H1 (cell line): ENCODE measurements at regions not wholly inside any gene's neighbourhood (a gene's known extent, or its start where the extent isn't known, plus 50 kb on each side); places are given as distances from the start of the nearest gene placed in this dataset.

Experiments
- BACH1 ChIP-seq: IDR thresholded peaks from 2 replicates; pipeline ENCODE4 v1.6.1; 2012; ENCODE audit warnings: low read length, improper control_type of control experiment
- FOSL1 ChIP-seq: IDR thresholded peaks from 2 replicates; pipeline ENCODE4 v1.6.1; 2011; ENCODE audit warnings: mild to moderate bottlenecking, low read depth, low read length, moderate library complexity; ENCODE audit not compliant: insufficient read depth
- NRF1 ChIP-seq: IDR thresholded peaks from 2 replicates; pipeline ENCODE4 v1.6.1; 2011; ENCODE audit warnings: mild to moderate bottlenecking, low read depth, low read length, improper control_type of control experiment
- SP4 ChIP-seq: IDR thresholded peaks from 2 replicates; pipeline ENCODE4 v1.6.1; 2012; ENCODE audit warnings: low read length, inconsistent platforms
- TAF1 ChIP-seq: IDR thresholded peaks from 2 replicates; pipeline ENCODE4 v1.6.1; 2011; ENCODE audit warnings: mild to moderate bottlenecking, low read depth, low read length
- TEAD4 ChIP-seq: IDR thresholded peaks from 2 replicates; pipeline ENCODE4 v1.6.1; 2012; ENCODE audit warnings: low read depth, low read length, inconsistent platforms, mixed read lengths

GRCh38 chr6:167668019-167668753 lies 158.5 kb upstream of the AFDN start (continued):
- TF ChIP-seq NRF1 (no peak), TEAD4 (no peak), FOSL1 (no peak), BACH1 (no peak), SP4 (no peak), TAF1 (no peak)
